Common myeloid progenitor, CD34-positive (primary cell): ENCODE measurements at regions not wholly inside any gene's neighbourhood (a gene's known extent, or its start where the extent isn't known, plus 50 kb on each side); places are given as distances from the start of the nearest gene placed in this dataset.

ENCODE experiments used
- CTCF ChIA-PET: fragments of 350-600 bp; sonication (Branson Sonifier 250); formaldehyde crosslinking; loops from one replicate; lab custom pipeline; 2021; ENCODE audit warnings: antibody characterized with exemption; lab: Charles Lee
- POLR2A ChIA-PET: fragments of 350-600 bp; sonication (Branson Sonifier 250); formaldehyde crosslinking; loops from one replicate; lab custom pipeline; 2021; ENCODE audit warnings: antibody characterized with exemption; lab: Charles Lee
- DNase-seq, 3 donors: peaks; one replicate each; pipeline versions ENCODE4 v3.0.0 to v3.0.0-alpha.2; 2013
- H3K27ac ChIP-seq, 2 experiments: 1 replicate in 1 of 2; 2 replicates in 1 of 2; pipeline ENCODE4 v1.7.0; 2013; ENCODE audit warnings: inconsistent platforms in 2 of 2, low read length in 2 of 2, mild to moderate bottlenecking in 2 of 2, low read depth in 1 of 2, moderate library complexity in 1 of 2; ENCODE audit not compliant: severe bottlenecking in 2 of 2, insufficient read depth in 1 of 2, poor library complexity in 1 of 2
- H3K27me3 ChIP-seq, 5 experiments: replicated peaks in 2 of 5; 1 replicate in 3 of 5; 2 replicates in 2 of 5; pipeline versions ENCODE4 v1.6.1 to v1.7.0; 2013; ENCODE audit warnings: low read length in 4 of 5, mild to moderate bottlenecking in 2 of 5, moderate library complexity in 2 of 5, inconsistent platforms in 1 of 5; ENCODE audit not compliant: insufficient read depth in 5 of 5, control insufficient read depth in 4 of 5
- H3K36me3 ChIP-seq, 4 experiments: 1 replicate in 2 of 4; 2 replicates in 2 of 4; pipeline versions ENCODE4 v1.6.1 to v1.7.0; 2013; ENCODE audit warnings: low read length in 3 of 4, control low read depth in 1 of 4, mild to moderate bottlenecking in 1 of 4; ENCODE audit not compliant: control insufficient read depth in 4 of 4, insufficient read depth in 4 of 4
- H3K4me1 ChIP-seq, 4 experiments: 1 replicate in 3 of 4; 2 replicates in 1 of 4; pipeline versions ENCODE4 v1.6.1 to v1.7.1; 2013; ENCODE audit warnings: low read length in 3 of 4, mild to moderate bottlenecking in 3 of 4, control low read depth in 1 of 4, inconsistent platforms in 1 of 4, moderate library complexity in 1 of 4; ENCODE audit not compliant: control insufficient read depth in 4 of 4, insufficient read depth in 4 of 4; ENCODE audit errors: control extremely low read depth in 1 of 4
- H3K4me3 ChIP-seq, 7 experiments: 1 replicate in 4 of 7; 2 replicates in 3 of 7; pipeline versions ENCODE4 v1.5.1 to v1.7.0; 2013; ENCODE audit warnings: mild to moderate bottlenecking in 7 of 7, low read length in 6 of 7, moderate library complexity in 6 of 7, inconsistent platforms in 2 of 7, low read depth in 2 of 7, control low read depth in 1 of 7; ENCODE audit not compliant: insufficient read depth in 4 of 7, control insufficient read depth in 1 of 7; ENCODE audit errors: extremely low read depth in 1 of 7
- H3K9me3 ChIP-seq, 5 experiments: 1 replicate in 4 of 5; 2 replicates in 1 of 5; pipeline versions ENCODE4 v1.6.1 to v1.7.1; 2013; ENCODE audit warnings: low read length in 4 of 5, mild to moderate bottlenecking in 2 of 5, inconsistent platforms in 1 of 5, low read depth in 1 of 5, moderate library complexity in 1 of 5; ENCODE audit not compliant: control insufficient read depth in 4 of 5, insufficient read depth in 2 of 5; ENCODE audit errors: control extremely low read depth in 1 of 5
- WGBS: methylation state at CpG from one replicate; pipeline ENCODE4 v1.1.5; 2013; ENCODE audit not compliant: insufficient coverage; 5-methylcytosine and 5-hydroxymethylcytosine counted together

DNA sequence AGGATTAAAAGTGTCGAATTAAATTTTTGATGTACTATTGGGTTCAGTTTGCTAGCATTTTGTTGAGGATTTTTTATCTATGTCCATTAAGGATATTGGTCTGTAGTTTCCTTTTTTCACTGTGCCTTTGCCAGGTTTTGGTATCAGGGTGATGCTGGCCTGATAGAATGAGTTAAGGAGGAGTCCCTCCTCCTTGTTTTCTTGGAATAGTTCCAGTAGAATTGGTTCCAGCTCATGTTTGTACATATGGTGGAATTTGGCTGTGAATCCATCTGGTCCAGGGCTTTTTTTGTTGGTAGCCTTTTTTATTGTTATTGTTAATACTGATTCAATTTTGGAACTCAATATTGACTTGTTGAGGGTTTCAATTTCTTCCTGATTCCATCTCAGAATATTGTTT is 141.8 kb downstream of the SIM1 start:
- no CpG with 5 or more reads among the region's 1 CpG for WGBS
- ChIA-PET CTCF (no interaction called here), POLR2A (no interaction called here)
- no peak for DNase-seq
- no peaks in the 10 kb centered on the region for H3K36me3 ChIP-seq
- no peaks in the 10 kb centered on the region for H3K9me3 ChIP-seq
- peaks cover 0 to 3% (median 0%) of the 10 kb centered on the region in 5 experiments for H3K27me3 ChIP-seq
- no peak overlapping the region for H3K4me3 ChIP-seq
- no peaks in the 10 kb centered on the region for H3K4me1 ChIP-seq
- no peak overlapping the region for H3K27ac ChIP-seq

DNA sequence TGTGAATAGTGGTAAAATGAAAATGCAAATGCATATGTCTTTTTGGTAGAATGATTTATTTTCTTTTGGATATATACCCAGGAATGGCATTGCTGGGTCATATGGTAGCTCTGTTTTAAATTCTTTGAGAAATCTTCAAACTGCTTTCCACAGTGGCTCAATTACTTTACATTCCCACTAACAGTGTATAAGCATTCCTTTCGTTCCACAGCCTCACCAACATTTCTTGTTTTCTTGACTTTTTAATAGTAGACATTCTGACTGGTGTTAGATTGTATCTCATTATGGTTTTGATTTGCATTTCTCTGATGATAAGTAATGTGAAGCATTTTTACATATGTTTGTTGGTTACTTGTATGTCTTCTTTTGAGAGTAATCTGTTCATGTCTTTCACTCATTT is 144.0 kb downstream of the SIM1 start:
- Histone ChIP-seq H3K4me3 (no peak overlapping the region), H3K27me3 (peaks cover 0 to 3% (median 0%) of the 10 kb centered on the region in 5 experiments), H3K4me1 (no peaks in the 10 kb centered on the region), H3K9me3 (no peaks in the 10 kb centered on the region), H3K36me3 (no peaks in the 10 kb centered on the region), H3K27ac (no peak overlapping the region)
- ChIA-PET CTCF (no interaction called here), POLR2A (no interaction called here)
- WGBS, result no CpG with 5 or more reads among the region's 1 CpG
- DNase-seq, result no peak

DNA sequence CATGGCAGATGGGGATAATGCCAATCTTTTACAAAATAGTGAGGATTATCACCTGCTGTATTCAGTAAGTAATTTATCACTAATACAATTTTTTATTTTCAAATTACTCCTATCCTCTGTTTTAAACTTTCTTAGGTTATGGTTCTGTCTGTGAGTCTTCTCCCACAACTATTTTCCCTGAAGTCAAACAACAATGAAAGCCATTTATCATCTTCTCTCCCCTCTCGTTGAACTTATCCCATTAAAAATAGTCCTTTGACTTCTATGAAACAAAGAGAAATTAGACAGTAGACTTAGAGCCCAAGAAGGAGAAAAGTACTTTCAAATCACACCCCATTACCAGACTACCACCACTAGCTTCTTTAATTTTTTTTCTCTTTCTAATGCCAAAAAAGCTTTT is 147.7 kb downstream of the SIM1 start:
- Histone ChIP-seq H3K4me1 (no peaks in the 10 kb centered on the region), H3K27me3 (peaks cover 0 to 3% (median 0%) of the 10 kb centered on the region in 5 experiments), H3K9me3 (no peaks in the 10 kb centered on the region), H3K4me3 (no peak overlapping the region), H3K36me3 (no peaks in the 10 kb centered on the region), H3K27ac (no peak overlapping the region)
- DNase-seq, result no peak
- CTCF ChIA-PET, result no interaction called here
- no CpG with 5 or more reads among the region's 1 CpG for WGBS
- POLR2A ChIA-PET, result no interaction called here

DNA sequence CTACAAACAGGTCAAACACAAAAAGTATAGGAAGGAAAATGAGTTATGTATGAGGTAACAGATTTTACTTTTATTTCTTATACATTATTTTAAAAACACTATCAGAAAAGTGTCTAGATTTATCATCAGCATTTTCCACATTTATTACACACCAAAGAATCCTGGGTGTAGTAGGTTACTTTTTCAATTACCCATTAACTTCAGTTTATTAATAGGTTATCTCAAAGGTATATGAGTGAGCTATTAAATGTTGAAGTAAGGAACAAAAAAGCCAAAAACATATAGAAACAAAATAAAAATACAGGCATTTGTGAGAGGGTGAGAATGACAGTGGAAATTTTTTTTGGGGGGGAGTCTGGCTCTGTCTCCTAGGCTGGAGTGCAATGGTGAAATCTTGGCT is 150.5 kb downstream of the SIM1 start:
- H3K27ac ChIP-seq, result no peak overlapping the region
- H3K36me3 ChIP-seq, result no peaks in the 10 kb centered on the region
- DNase-seq, result no peak
- peaks cover 0 to 3% (median 1%) of the 10 kb centered on the region in 5 experiments for H3K27me3 ChIP-seq
- H3K4me3 ChIP-seq, result no peak overlapping the region
- H3K9me3 ChIP-seq, result no peaks in the 10 kb centered on the region
- H3K4me1 ChIP-seq, result no peaks in the 10 kb centered on the region
- ChIA-PET CTCF (no interaction called here), POLR2A (no interaction called here)

DNA sequence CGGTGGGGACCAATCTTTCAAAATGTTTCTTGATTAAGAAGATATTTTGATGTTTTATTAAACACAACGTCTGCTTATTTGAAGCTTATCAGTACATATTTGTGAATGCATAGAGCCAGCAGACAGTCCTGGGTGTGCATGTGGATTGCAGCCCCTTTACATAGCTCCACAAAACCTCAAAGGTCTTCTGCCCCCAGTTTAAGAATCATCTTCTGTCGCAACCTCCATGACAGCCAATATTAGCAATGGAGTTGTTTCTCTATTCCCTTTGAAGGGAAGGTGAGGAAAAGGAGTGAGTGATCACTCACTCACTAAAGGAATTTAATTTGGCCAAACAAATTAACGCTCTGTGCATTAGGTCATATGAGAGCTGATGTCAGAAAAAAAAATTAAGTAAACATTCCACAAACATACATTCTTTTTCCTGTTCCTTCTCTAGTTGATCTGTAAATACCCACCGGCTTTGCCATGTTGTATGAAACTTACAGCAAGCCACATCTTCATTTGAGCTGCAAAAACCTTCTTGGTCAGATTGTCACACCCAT is 152.9 kb downstream of the SIM1 start:
- Histone ChIP-seq H3K27ac (no peak overlapping the region), H3K4me1 (no peaks in the 10 kb centered on the region), H3K4me3 (no peak overlapping the region), H3K27me3 (peaks cover 0 to 3% (median 0%) of the 10 kb centered on the region in 5 experiments), H3K9me3 (no peaks in the 10 kb centered on the region), H3K36me3 (no peaks in the 10 kb centered on the region)
- POLR2A ChIA-PET, result no interaction called here
- 60% methylated on average over 2 of the region's 5 CpGs for WGBS
- CTCF ChIA-PET, result no interaction called here
- DNase-seq, result no peak

DNA sequence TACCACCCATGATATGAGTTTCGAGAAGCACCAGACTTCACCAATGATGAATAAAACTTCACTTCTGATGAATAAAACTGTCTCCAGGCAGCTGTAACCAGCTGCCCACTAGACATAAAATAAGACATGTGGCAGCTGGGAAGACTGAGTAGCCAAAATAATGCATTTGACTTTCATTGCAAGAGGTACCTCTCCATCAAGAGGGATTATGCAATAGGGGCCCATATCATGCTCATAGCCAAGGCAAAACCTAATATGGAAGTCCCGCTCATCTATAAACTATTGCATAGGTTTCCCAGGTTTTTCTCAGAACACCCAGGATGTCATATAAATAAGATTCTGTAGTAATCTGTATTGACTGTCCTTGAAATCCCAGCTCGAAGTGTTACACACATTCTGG is 155.5 kb downstream of the SIM1 start:
- 80% methylated on average over 1 of the region's 3 CpGs for WGBS
- H3K27me3 ChIP-seq, result peaks cover 0 to 3% (median 0%) of the 10 kb centered on the region in 5 experiments
- H3K27ac ChIP-seq, result no peak overlapping the region
- CTCF ChIA-PET, result no interaction called here
- POLR2A ChIA-PET, result no interaction called here
- no peaks in the 10 kb centered on the region for H3K4me1 ChIP-seq
- no peaks in the 10 kb centered on the region for H3K36me3 ChIP-seq
- no peaks in the 10 kb centered on the region for H3K9me3 ChIP-seq
- no peak for DNase-seq
- no peak overlapping the region for H3K4me3 ChIP-seq

DNA sequence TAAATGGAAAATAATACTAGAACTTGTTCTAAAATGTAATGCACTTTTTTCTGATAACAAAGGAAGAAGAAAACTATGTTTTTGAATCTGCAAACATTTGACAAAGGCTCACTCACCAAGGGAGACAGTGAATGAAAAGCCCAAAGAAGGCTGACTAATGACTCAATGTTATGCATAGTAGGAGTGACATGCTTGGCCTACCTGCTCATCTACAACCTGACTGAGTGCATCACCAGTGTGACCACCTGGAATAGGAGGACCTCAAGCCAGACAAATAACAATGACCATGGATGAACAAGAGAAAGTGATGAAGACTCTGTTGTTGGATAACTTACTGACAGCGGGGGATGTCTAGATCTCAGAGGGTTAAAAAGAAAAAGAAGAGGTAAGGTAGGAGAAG is 157.2 kb downstream of the SIM1 start:
- ChIA-PET POLR2A (no interaction called here), CTCF (no interaction called here)
- Histone ChIP-seq H3K4me1 (no peaks in the 10 kb centered on the region), H3K9me3 (no peaks in the 10 kb centered on the region), H3K27me3 (peaks cover 0 to 3% (median 0%) of the 10 kb centered on the region in 5 experiments), H3K4me3 (no peak overlapping the region), H3K36me3 (no peaks in the 10 kb centered on the region), H3K27ac (no peak overlapping the region)
- no peak for DNase-seq
- 100% methylated on average over 1 of the region's 1 CpG for WGBS
